ENCODE measurements at regions not wholly inside any gene's neighbourhood (a gene's known extent, or its start where the extent isn't known, plus 50 kb on each side); places are given as distances from the start of the nearest gene placed in this dataset.

DNA sequence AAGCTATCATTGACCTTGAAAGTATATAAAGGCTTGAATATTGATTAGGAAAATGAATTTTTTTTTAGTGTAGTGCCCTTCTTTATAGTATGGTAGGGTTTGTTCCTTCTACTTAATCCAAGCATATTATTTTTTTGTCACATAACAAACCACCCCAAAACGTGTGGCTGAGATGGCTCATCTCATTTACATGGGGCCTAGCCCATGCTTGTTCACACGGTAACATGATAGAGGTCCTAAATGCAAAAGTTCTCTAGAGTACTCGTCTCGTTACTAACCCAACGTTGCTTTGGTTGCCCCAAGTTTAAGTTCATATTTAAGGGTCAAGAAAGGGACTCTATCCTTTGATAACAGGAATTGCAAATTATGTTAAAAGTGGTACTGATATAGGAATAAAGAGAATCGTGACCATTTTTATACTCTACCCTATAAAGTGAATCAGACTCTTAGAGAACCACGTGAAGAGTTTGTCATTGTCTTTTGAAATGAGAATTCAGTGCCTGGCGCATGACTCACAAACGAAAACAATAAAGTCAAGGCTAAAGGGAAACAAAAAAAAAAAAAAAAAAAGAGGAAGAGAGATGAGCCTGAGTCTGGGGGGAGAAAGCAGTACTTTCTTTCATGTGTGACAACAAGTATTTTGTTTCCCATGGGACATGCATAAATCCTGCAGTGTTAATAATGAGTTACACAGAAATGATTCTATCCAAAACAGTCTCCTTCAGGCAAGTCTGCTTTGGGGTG, 402.8 kb upstream of the NWD2 start:
- Histone ChIP-seq H2AFZ (no peak overlapping the region), H3K9me2 (replicated peaks; ENCODE audit: insufficient read depth) (no peaks in the 10 kb centered on the region), H3K4me1 (ENCODE audit: insufficient read depth) (no peaks in the 10 kb centered on the region), H3K27ac (no peak overlapping the region), H3K4me3 (no peak overlapping the region), H4K20me1 (ENCODE audit: insufficient read depth, poor library complexity, severe bottlenecking) (no peaks in the 10 kb centered on the region), H3K9me3 (ENCODE audit: low read depth) (no peaks in the 10 kb centered on the region), H3K79me2 (no peaks in the 10 kb centered on the region), H3K27me3 (no peaks in the 10 kb centered on the region), H3K36me3 (replicated peaks; ENCODE audit: insufficient read depth, low read depth) (no peaks in the 10 kb centered on the region), H3K4me2 (no peak overlapping the region)
- WGBS (ENCODE audit: low lambda C conversion rate, missing lambda C conversion rate): 81% methylated on average over 9 of the region's 9 CpGs
- DNase-seq (ENCODE audit: low spot score): no peak
- TF ChIP-seq, protein P1, sequence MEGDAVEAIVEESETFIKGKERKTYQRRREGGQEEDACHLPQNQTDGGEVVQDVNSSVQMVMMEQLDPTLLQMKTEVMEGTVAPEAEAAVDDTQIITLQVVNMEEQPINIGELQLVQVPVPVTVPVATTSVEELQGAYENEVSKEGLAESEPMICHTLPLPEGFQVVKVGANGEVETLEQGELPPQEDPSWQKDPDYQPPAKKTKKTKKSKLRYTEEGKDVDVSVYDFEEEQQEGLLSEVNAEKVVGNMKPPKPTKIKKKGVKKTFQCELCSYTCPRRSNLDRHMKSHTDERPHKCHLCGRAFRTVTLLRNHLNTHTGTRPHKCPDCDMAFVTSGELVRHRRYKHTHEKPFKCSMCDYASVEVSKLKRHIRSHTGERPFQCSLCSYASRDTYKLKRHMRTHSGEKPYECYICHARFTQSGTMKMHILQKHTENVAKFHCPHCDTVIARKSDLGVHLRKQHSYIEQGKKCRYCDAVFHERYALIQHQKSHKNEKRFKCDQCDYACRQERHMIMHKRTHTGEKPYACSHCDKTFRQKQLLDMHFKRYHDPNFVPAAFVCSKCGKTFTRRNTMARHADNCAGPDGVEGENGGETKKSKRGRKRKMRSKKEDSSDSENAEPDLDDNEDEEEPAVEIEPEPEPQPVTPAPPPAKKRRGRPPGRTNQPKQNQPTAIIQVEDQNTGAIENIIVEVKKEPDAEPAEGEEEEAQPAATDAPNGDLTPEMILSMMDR (IDR thresholded peaks at IDR 0.05; ENCODE audit: poor library complexity): no peak

DNA sequence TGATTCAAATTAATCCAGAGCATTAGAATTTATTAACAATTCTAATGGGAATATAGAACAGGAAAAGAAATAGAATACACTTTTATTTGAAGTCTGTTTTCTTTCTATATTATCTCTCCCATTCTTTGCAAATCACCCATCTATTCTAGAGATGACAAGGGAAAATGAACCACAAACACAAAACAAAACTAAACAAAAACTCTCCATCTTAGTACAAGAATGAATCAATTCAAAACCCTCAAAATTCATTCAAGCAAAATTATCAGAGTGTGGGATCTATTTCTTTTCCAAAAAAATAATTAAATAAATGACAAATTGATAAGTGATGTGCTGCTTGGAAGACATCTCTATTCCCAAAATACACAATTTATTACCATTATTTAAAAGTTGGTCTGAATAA, 400.1 kb upstream of the NWD2 start:
- H4K20me1 ChIP-seq (ENCODE audit: insufficient read depth, poor library complexity, severe bottlenecking): no peaks in the 10 kb centered on the region
- H3K4me3 ChIP-seq: no peak overlapping the region
- H3K27ac ChIP-seq: no peak overlapping the region
- H3K36me3 ChIP-seq (replicated peaks; ENCODE audit: insufficient read depth, low read depth): no peaks in the 10 kb centered on the region
- no peak for DNase-seq (ENCODE audit: low spot score)
- H3K4me2 ChIP-seq: no peak overlapping the region
- H3K9me2 ChIP-seq (replicated peaks; ENCODE audit: insufficient read depth): no peaks in the 10 kb centered on the region
- no peaks in the 10 kb centered on the region for H3K9me3 ChIP-seq (ENCODE audit: low read depth)
- TF ChIP-seq, protein P1 (IDR thresholded peaks at IDR 0.05; ENCODE audit: poor library complexity): no peak
- TF ChIP-seq EZH2 (IDR thresholded peaks at IDR 0.05; ENCODE audit: borderline replicate concordance) (no peak), EZH2phosphoT487 (IDR thresholded peaks at IDR 0.05; ENCODE audit: low read depth, severe bottlenecking, unreplicated experiment) (no peak)
- no peak overlapping the region for H2AFZ ChIP-seq
- H3K79me2 ChIP-seq: no peaks in the 10 kb centered on the region
- no peaks in the 10 kb centered on the region for H3K4me1 ChIP-seq (ENCODE audit: insufficient read depth)
- no peaks in the 10 kb centered on the region for H3K27me3 ChIP-seq

DNA sequence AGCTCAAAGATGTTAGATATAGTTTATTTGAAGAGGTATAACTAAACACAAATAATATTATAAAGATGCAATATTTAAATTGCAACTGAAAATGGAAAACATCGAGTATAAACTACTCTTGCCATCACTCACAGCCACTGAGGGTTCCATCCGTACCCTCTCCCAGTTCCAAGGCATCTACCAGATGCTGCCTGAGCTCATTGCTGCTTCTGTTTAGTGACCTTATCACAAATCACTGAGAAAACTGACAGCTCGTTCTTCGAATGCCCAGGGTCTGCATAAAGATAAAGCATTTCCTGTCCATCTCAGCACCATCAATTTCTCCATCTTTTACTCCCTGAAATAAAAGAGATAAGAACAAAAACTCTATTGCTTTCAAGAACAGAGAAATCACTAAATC, 391.7 kb upstream of the NWD2 start:
- no peak overlapping the region for H3K4me3 ChIP-seq
- H3K4me1 ChIP-seq (ENCODE audit: insufficient read depth): no peaks in the 10 kb centered on the region
- H3K9me3 ChIP-seq (ENCODE audit: low read depth): no peaks in the 10 kb centered on the region
- H3K27me3 ChIP-seq: no peaks in the 10 kb centered on the region
- H3K4me2 ChIP-seq: no peak overlapping the region
- H3K9me2 ChIP-seq (replicated peaks; ENCODE audit: insufficient read depth): no peaks in the 10 kb centered on the region
- no peaks in the 10 kb centered on the region for H3K36me3 ChIP-seq (replicated peaks; ENCODE audit: insufficient read depth, low read depth)
- 44% methylated on average over 4 of the region's 4 CpGs for WGBS (ENCODE audit: low lambda C conversion rate, missing lambda C conversion rate)
- H2AFZ ChIP-seq: no peak overlapping the region
- H4K20me1 ChIP-seq (ENCODE audit: insufficient read depth, poor library complexity, severe bottlenecking): no peaks in the 10 kb centered on the region
- no peak for DNase-seq (ENCODE audit: low spot score)
- TF ChIP-seq EZH2phosphoT487 (IDR thresholded peaks at IDR 0.05; ENCODE audit: low read depth, severe bottlenecking, unreplicated experiment) (no peak), EZH2 (IDR thresholded peaks at IDR 0.05; ENCODE audit: borderline replicate concordance) (no peak)
- TF ChIP-seq, protein P1 (IDR thresholded peaks at IDR 0.05; ENCODE audit: poor library complexity): no peak
- H3K27ac ChIP-seq: no peak overlapping the region
- no peaks in the 10 kb centered on the region for H3K79me2 ChIP-seq

DNA sequence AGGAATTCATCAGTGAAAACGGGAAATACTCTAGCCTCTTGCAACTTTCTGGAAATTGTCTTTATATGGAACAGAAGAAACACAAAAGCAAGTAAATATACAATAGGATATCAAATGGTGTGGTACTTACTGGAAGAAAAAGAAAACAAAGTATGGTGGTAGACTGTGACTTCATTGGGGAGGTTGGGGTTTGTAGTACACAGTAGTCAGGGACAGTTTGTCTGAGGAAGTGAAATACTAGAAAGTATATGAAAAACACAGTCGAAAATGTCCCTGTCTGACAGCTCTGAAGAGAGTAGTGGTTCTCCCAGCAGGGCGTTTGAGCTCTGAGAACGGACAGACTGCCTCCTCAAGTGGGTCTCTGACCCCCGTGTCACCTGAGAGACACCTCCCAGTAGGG, 390.0 kb upstream of the NWD2 start:
- WGBS (ENCODE audit: low lambda C conversion rate, missing lambda C conversion rate): 61% methylated on average over 5 of the region's 5 CpGs
- Histone ChIP-seq H3K27me3 (no peaks in the 10 kb centered on the region), H4K20me1 (ENCODE audit: insufficient read depth, poor library complexity, severe bottlenecking) (no peaks in the 10 kb centered on the region), H3K4me2 (no peak overlapping the region), H3K36me3 (replicated peaks; ENCODE audit: insufficient read depth, low read depth) (no peaks in the 10 kb centered on the region), H3K27ac (no peak overlapping the region), H3K79me2 (no peaks in the 10 kb centered on the region), H3K9me3 (ENCODE audit: low read depth) (no peaks in the 10 kb centered on the region), H3K4me1 (ENCODE audit: insufficient read depth) (no peaks in the 10 kb centered on the region), H3K4me3 (no peak overlapping the region), H3K9me2 (replicated peaks; ENCODE audit: insufficient read depth) (no peaks in the 10 kb centered on the region), H2AFZ (no peak overlapping the region)
- DNase-seq (ENCODE audit: low spot score): no peak
- no peak for TF ChIP-seq EZH2 (IDR thresholded peaks at IDR 0.05; ENCODE audit: borderline replicate concordance)
- no peak for TF ChIP-seq EZH2phosphoT487 (IDR thresholded peaks at IDR 0.05; ENCODE audit: low read depth, severe bottlenecking, unreplicated experiment)
- TF ChIP-seq, protein P1 (IDR thresholded peaks at IDR 0.05; ENCODE audit: poor library complexity): no peak

Data from hepatocyte (in vitro differentiated cells).